HepG2 (cell line): ENCODE measurements at regions not wholly inside any gene's neighbourhood (a gene's known extent, or its start where the extent isn't known, plus 50 kb on each side); places are given as distances from the start of the nearest gene placed in this dataset.

Experiments used
- ATAC-seq: fragments of 200-7000 bp; cut with Tn5 transposase; 3 replicates; pipeline ENCODE4 v1.9.1; 2020; ENCODE audit warnings: mild to moderate bottlenecking, moderate library complexity
- BruUV-seq: library from RNA; stranded (reverse); fragments of 400-500 nt; replicated peaks from 2 replicates; lab custom pipeline; 2021; lab: Mats Ljungman, UMichigan
- CTCF ChIA-PET: fragments of 300-600 bp; formaldehyde crosslinking; extraction: SDS; loops from one replicate; lab custom pipeline; 2021; ENCODE audit warnings: low total read pairs, inconsistent platforms, low intra/inter-chr PET ratio; lab: Yijun Ruan, JAX
- POLR2A ChIA-PET: fragments of 350-600 bp; sonication (Branson Sonifier 250); formaldehyde crosslinking; loops from one replicate; lab custom pipeline; 2020; ENCODE audit warnings: antibody characterized with exemption, inconsistent platforms; lab: Yijun Ruan, JAX
- DNase-seq: peaks from one replicate; pipeline ENCODE4 v3.0.0-alpha.2; 2015; ENCODE audit warnings: low spot score
- FAIRE-seq: peaks from 3 replicates; lab custom pipeline; 2011; peaks lifted over from hg19 to GRCh38; lab: Jason Lieb, UNC
- H2AFZ ChIP-seq: one replicate; pipeline ENCODE4 v1.6.1; 2011; ENCODE audit warnings: low read length, inconsistent platforms
- H3K27ac ChIP-seq: fragments of 300-600 bp; 3 replicates; pipeline ENCODE4 v1.8.0; 2011; ENCODE audit warnings: mixed run types, mild to moderate bottlenecking, mixed read lengths, low read length, inconsistent platforms; ENCODE audit not compliant: insufficient read depth; ENCODE audit errors: extremely low read length
- H3K27me3 ChIP-seq, 2 experiments: fragments of 200-600 bp in 1 of 2; 2 replicates in 1 of 2; 3 replicates in 1 of 2; pipeline versions ENCODE4 v1.6.0 to v1.8.0; 2011; ENCODE audit warnings: low read length in 2 of 2, mild to moderate bottlenecking in 2 of 2, moderate library complexity in 2 of 2, inconsistent platforms in 1 of 2; ENCODE audit not compliant: insufficient read depth in 2 of 2, control insufficient read depth in 1 of 2
- H3K36me3 ChIP-seq, 2 experiments: fragments of 200-600 bp in 1 of 2; replicated peaks in 1 of 2; 2 replicates in 1 of 2; 3 replicates in 1 of 2; pipeline versions ENCODE4 v1.5.1 to v1.8.0; 2011; ENCODE audit warnings: low read length in 2 of 2, inconsistent platforms in 1 of 2; ENCODE audit not compliant: insufficient read depth in 2 of 2, control insufficient read depth in 1 of 2
- H3K4me1 ChIP-seq: 2 replicates; pipeline ENCODE4 v1.5.1; 2012; ENCODE audit warnings: low read length, inconsistent platforms; ENCODE audit not compliant: insufficient read depth
- H3K4me2 ChIP-seq: 2 replicates; pipeline ENCODE4 v1.6.0; 2011; ENCODE audit warnings: low read depth, low read length, inconsistent platforms
- H3K4me3 ChIP-seq, 3 experiments: fragments of 200-600 bp in 1 of 3; sonication (generic), shearing (Covaris generic) in 1 of 3; replicated peaks in 1 of 3; 2 replicates each; pipeline ENCODE4 v1.5.1; 2011 to 2016; ENCODE audit warnings: low read length in 3 of 3, inconsistent platforms in 2 of 3, low read depth in 2 of 3, mild to moderate bottlenecking in 2 of 3, control low read depth in 1 of 3, mixed read lengths in 1 of 3; ENCODE audit not compliant: insufficient read depth in 1 of 3
- H3K79me2 ChIP-seq: one replicate; pipeline ENCODE4 v1.6.1; 2011; ENCODE audit warnings: low read length, inconsistent platforms; ENCODE audit not compliant: insufficient read depth
- H3K9ac ChIP-seq: 2 replicates; pipeline ENCODE4 v1.6.0; 2011; ENCODE audit warnings: mild to moderate bottlenecking, low read depth, low read length, inconsistent platforms; ENCODE audit not compliant: insufficient read depth
- H3K9me3 ChIP-seq: 2 replicates; pipeline ENCODE4 v1.5.1; 2012; ENCODE audit warnings: mild to moderate bottlenecking, low read length
- H4K20me1 ChIP-seq: 2 replicates; pipeline ENCODE4 v1.6.0; 2011; ENCODE audit warnings: inconsistent platforms, mild to moderate bottlenecking, low read length, moderate library complexity; ENCODE audit not compliant: insufficient read depth
- AGO1 ChIP-seq: fragments of 200-400 bp; formaldehyde crosslinking; IDR thresholded peaks from 2 replicates; pipeline ENCODE4 v1.6.1; 2017; ENCODE audit warnings: mild to moderate bottlenecking, low read depth, low read length, moderate library complexity; ENCODE audit not compliant: poor library complexity, severe bottlenecking
- GABPA ChIP-seq, 2 experiments: IDR thresholded peaks; 2 replicates each; pipeline ENCODE4 v1.6.1; 2011 to 2016; ENCODE audit warnings: low read depth in 2 of 2, low read length in 1 of 2, missing biosample characterization in 1 of 2, missing genetic modification characterization in 1 of 2
- HNRNPLL ChIP-seq: fragments of 200-400 bp; formaldehyde crosslinking; IDR thresholded peaks from 2 replicates; pipeline ENCODE4 v1.6.1; 2017; ENCODE audit warnings: mild to moderate bottlenecking, low read depth, low read length; ENCODE audit not compliant: poor library complexity, severe bottlenecking
- MATR3 ChIP-seq: sonication (generic); formaldehyde crosslinking; IDR thresholded peaks from 2 replicates; pipeline ENCODE4 v1.4.0; 2020; ENCODE audit warnings: missing genetic modification reagents
- MEF2D ChIP-seq: sonication (generic); formaldehyde crosslinking; IDR thresholded peaks from 2 replicates; pipeline ENCODE4 v1.5.1; 2020; ENCODE audit warnings: mild to moderate bottlenecking, missing genetic modification reagents
- MIXL1 ChIP-seq: IDR thresholded peaks from 2 replicates; pipeline ENCODE4 v1.6.1; 2016
- MTA3 ChIP-seq: sonication (generic); formaldehyde crosslinking; IDR thresholded peaks from 2 replicates; pipeline ENCODE4 v1.4.0; 2020; ENCODE audit warnings: missing genetic modification reagents
- NFKB2 ChIP-seq: sonication (generic); formaldehyde crosslinking; IDR thresholded peaks from 2 replicates; pipeline ENCODE4 v1.4.0; 2020; ENCODE audit warnings: missing genetic modification reagents, borderline replicate concordance
- PBX2 ChIP-seq: IDR thresholded peaks from 2 replicates; pipeline ENCODE4 v1.6.1; 2016; ENCODE audit warnings: control low read depth
- SRSF9 ChIP-seq: fragments of 200-400 bp; formaldehyde crosslinking; IDR thresholded peaks from 2 replicates; pipeline ENCODE4 v1.6.1; 2018; ENCODE audit warnings: borderline replicate concordance, mild to moderate bottlenecking, low read depth, low read length; ENCODE audit not compliant: insufficient read depth, poor library complexity, severe bottlenecking
- TMF1 ChIP-seq: sonication (generic); formaldehyde crosslinking; IDR thresholded peaks from 2 replicates; pipeline ENCODE4 v1.8.1; 2022; ENCODE audit warnings: low read depth, missing genetic modification reagents
- ZNF367 ChIP-seq: sonication (generic); formaldehyde crosslinking; IDR thresholded peaks from 2 replicates; pipeline ENCODE4 v1.4.0; 2020; ENCODE audit warnings: missing genetic modification reagents, borderline replicate concordance
- ZNF564 ChIP-seq: sonication (generic); formaldehyde crosslinking; IDR thresholded peaks from 2 replicates; pipeline ENCODE4 v1.8.1; 2023; ENCODE audit warnings: mild to moderate bottlenecking, missing genetic modification reagents
- ZNF652 ChIP-seq: IDR thresholded peaks from 2 replicates; pipeline ENCODE4 v1.6.1; 2016; ENCODE audit warnings: low read depth, borderline replicate concordance
- ZNF747 ChIP-seq: sonication (generic); formaldehyde crosslinking; IDR thresholded peaks from 2 replicates; pipeline ENCODE4 v1.8.1; 2023; ENCODE audit warnings: missing genetic modification reagents, mild to moderate bottlenecking, borderline replicate concordance
- WGBS: methylation state at CpG from one replicate; pipeline ENCODE4 v1.1.6; 2017; ENCODE audit warnings: low lambda C conversion rate; 5-methylcytosine and 5-hydroxymethylcytosine counted together
- in situ Hi-C: cut with HindIII; loops from 2 replicates; pipeline ENCODE4 v1.10.0; 2017; ENCODE audit warnings: low pct_unique_long_range_greater_than_20kb; ENCODE audit not compliant: extremely low pct_ligation_motif_present
- intact Hi-C: fragments of 100-400 bp; cut with micrococcal nuclease; formaldehyde crosslinking; loops from one replicate; pipeline ENCODE4 v1.10.0; 2022; ENCODE audit not compliant: unreplicated experiment
- TF ChIP-seq, protein P1 (sequence below), 2 experiments: sonication (generic) in 1 of 2; formaldehyde crosslinking in 1 of 2; IDR thresholded peaks; 2 replicates each; pipeline versions ENCODE4 v1.4.0 to v1.6.1; 2018 to 2020; ENCODE audit warnings: missing genetic modification reagents in 2 of 2, borderline replicate concordance in 1 of 2, low read depth in 1 of 2, mild to moderate bottlenecking in 1 of 2, missing biosample characterization in 1 of 2
- TF ChIP-seq, protein P2 (sequence below): sonication (generic); formaldehyde crosslinking; IDR thresholded peaks from 2 replicates; pipeline ENCODE4 v1.8.1; 2023; ENCODE audit warnings: mild to moderate bottlenecking, missing genetic modification reagents

GRCh38 chr2:10501451-10501961 is 53.4 kb upstream of the ODC1 start:
- no peak overlapping the region for H3K4me2 ChIP-seq
- no peak overlapping the region for H3K4me3 ChIP-seq
- H3K27me3 ChIP-seq = peaks cover 18 to 95% of the 10 kb centered on the region in 2 experiments; a peak in 4 of 5 replicates
- H3K27ac ChIP-seq = no peak overlapping the region
- H3K4me1 ChIP-seq = peaks cover 7% of the 10 kb centered on the region; the same call in 1 of the 2 replicates
- BruUV-seq = no TSS peak
- DNase-seq (no peak), FAIRE-seq (no peak), ATAC-seq (no peak)
- CTCF ChIA-PET = no interaction called here
- no peaks in the 10 kb centered on the region for H3K9me3 ChIP-seq
- intact Hi-C loops = no loop called here
- no peaks in the 10 kb centered on the region for H3K79me2 ChIP-seq
- 37% methylated on average over 8 of the region's 9 CpGs for WGBS
- in situ Hi-C loops = no loop called here
- no peak overlapping the region for H2AFZ ChIP-seq
- POLR2A ChIA-PET = no interaction called here
- no peaks in the 10 kb centered on the region; the same call in 1 of the 2 replicates for H4K20me1 ChIP-seq
- no peak for TF ChIP-seq ZNF652 (CRISPR knock-in tag)
- TF ChIP-seq MIXL1 (CRISPR knock-in tag) = no peak
- no peak for TF ChIP-seq SRSF9
- TF ChIP-seq PBX2 (CRISPR knock-in tag) = no peak
- no peak for TF ChIP-seq NFKB2 (CRISPR knock-in tag)
- no peak for TF ChIP-seq TMF1 (CRISPR knock-in tag)
- TF ChIP-seq MATR3 (CRISPR knock-in tag) = no peak
- no peak for TF ChIP-seq MTA3 (CRISPR knock-in tag)
- no peak for TF ChIP-seq AGO1
- no peak for TF ChIP-seq MEF2D (CRISPR knock-in tag)
- TF ChIP-seq, protein P1, sequence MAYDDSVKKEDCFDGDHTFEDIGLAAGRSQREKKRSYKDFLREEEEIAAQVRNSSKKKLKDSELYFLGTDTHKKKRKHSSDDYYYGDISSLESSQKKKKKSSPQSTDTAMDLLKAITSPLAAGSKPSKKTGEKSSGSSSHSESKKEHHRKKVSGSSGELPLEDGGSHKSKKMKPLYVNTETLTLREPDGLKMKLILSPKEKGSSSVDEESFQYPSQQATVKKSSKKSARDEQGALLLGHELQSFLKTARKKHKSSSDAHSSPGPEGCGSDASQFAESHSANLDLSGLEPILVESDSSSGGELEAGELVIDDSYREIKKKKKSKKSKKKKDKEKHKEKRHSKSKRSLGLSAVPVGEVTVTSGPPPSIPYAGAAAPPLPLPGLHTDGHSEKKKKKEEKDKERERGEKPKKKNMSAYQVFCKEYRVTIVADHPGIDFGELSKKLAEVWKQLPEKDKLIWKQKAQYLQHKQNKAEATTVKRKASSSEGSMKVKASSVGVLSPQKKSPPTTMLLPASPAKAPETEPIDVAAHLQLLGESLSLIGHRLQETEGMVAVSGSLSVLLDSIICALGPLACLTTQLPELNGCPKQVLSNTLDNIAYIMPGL (CRISPR knock-in tag; IDR thresholded peaks at IDR 0.05; ENCODE audit: borderline replicate concordance in 1 of 2, low read depth in 1 of 2) = no peak
- TF ChIP-seq, protein P2, sequence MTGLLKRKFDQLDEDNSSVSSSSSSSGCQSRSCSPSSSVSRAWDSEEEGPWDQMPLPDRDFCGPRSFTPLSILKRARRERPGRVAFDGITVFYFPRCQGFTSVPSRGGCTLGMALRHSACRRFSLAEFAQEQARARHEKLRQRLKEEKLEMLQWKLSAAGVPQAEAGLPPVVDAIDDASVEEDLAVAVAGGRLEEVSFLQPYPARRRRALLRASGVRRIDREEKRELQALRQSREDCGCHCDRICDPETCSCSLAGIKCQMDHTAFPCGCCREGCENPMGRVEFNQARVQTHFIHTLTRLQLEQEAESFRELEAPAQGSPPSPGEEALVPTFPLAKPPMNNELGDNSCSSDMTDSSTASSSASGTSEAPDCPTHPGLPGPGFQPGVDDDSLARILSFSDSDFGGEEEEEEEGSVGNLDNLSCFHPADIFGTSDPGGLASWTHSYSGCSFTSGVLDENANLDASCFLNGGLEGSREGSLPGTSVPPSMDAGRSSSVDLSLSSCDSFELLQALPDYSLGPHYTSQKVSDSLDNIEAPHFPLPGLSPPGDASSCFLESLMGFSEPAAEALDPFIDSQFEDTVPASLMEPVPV (CRISPR knock-in tag) = no peak
- TF ChIP-seq ZNF747 (CRISPR knock-in tag) = no peak
- TF ChIP-seq ZNF564 (CRISPR knock-in tag) = no peak
- no peak for TF ChIP-seq GABPA (IDR thresholded peaks at IDR 0.05; ENCODE audit: low read depth, low read length)
- TF ChIP-seq GABPA (CRISPR knock-in tag; IDR thresholded peaks at IDR 0.05; ENCODE audit: low read depth) = no peak
- no peak for TF ChIP-seq ZNF367 (CRISPR knock-in tag)
- TF ChIP-seq HNRNPLL = no peak
- H3K36me3 ChIP-seq = no peaks in the 10 kb centered on the region
- H3K9ac ChIP-seq = no peak overlapping the region
